Right lung (tissue), 2 donors: ENCODE measurements at regions not wholly inside any gene's neighbourhood (a gene's known extent, or its start where the extent isn't known, plus 50 kb on each side); places are given as distances from the start of the nearest gene placed in this dataset.
"Not testable (repeated sequence)": the region's sequence is repeated elsewhere in the genome, so short reads cannot be mapped to it uniquely, and the experiment has no call there.

Experiments used
- DNase-seq, 2 donors: peaks; one replicate each; pipeline ENCODE4 v3.0.0-alpha.2; 2013

DNA sequence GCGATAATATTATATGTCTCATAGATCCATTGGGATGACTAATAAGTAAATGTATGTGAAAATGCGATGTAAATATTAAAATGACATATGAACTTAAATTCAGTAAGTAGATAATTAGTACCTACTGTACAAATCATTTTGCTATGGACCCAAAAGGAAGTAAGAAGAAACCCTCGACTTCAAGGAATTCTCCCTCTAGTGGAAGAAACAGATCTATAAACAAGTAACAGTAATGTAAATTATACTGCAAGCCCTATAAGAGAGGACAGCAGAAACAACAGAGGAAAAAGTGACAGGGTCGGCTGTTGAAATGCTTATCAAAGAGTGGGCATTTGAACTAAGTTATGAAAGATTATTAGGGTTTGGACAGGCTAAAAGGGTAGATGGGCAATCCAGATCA is 320.3 kb downstream of the DMAC1 start:
- no peak for DNase-seq

DNA sequence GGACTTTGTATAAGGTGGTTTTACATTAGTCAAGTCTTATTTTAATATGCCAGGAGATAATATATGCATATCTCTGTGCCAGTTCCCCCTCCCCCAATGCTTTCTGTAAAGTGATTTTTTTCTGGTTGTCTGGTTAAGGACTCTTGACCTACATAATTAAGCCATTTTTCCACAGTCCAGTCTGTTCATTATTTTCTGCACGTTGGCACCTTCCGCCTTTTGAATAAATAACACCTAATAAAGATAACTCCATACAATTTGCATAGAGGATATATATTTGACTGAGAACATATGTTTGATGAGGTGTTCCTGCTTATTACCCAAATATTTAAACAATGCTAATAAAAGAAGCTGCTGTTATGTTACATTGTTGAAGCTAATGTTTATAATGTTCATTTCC is 320.9 kb downstream of the DMAC1 start:
- DNase-seq, result peak; percentile 77 to 80

DNA sequence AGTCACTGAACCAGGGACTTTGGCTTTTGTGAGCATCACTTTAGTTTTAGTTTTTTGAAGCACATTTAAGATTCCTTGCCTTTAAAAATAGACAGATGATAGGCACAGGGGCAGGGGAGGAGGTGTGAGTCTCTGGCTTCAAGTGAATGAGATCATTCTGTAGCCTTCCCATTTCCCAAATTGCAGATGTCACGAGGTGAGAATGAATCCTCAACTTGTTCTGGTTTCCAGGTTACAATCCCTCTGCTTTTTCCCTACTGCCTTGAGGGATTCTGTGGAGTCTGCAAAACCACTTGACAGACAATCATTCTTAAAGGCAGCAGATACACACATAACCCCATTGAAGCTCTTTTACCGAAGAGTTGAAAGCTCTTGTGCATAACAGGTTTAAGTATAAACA is 332.4 kb downstream of the DMAC1 start:
- no peak for DNase-seq

DNA sequence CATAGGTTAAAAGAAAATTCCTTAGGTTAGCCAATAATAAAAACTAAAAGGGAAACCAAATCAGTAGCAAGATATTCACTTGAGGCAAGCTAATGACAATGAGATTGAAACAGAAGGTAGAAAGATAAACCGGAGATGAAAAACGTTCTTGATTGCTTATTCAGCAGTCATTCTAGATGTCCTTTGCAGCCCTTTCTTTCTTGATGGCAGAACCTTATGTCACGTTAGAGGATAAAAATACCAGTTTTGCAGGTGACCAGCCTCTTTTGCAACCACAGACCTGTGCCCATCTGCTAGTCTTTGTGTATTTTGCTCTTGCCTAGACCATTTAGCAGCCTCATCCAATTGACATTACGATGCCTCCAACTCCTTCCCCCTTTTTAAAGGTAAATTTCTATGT is 337.8 kb downstream of the DMAC1 start:
- no peak for DNase-seq

DNA sequence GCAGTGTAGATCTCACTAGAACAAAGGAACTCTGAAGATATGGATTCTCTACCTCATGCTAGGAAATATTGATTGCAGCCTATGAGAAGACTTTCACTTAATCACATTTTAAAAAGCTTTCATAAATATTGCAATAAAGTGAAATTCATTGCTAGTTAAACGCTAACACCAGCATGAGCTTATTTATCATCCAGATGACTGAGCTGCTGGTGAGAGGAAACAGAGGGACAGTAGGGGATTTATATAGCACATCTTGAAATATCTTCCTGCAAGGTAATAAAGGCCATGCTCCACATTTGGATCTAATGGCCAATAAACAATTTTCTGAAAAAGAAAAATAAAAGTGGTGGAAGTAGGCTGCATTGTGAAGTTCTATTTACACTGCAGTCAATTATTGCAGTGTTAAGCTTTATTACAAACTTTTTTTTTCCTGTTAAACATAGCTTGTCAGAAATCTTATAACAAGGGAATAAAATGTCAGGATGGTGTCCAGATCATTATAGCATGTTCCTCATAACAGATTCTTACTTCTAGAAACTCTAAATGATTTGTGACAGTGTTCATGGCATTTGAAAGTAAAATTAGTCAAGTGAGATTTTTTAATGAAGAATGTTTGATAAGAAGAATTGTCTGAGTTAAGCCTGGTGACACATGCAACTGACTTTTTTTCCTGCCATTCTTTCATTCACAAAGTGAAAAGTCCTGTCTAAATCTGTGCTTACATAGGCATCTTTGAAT is 342.6 kb downstream of the DMAC1 start:
- DNase-seq, result no peak

DNA sequence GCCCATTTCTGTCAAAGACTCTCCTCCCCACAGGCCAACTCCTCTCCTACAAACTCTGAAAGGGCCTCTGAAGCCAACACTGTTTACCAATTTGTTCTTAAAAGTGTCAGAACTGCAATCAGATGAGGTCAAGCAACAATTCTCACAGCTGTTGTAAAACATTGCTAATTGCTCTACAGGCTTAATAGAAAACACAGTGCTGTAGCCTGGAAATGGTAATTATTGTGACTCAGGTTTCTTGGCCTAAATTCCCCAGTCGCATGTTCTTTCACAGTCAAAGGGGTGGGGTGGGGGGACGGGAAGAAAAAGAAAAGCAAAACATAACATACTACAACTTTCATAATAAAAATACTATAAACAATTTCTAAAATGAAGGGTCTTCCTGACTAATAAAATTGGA is 343.2 kb downstream of the DMAC1 start:
- no peak for DNase-seq

DNA sequence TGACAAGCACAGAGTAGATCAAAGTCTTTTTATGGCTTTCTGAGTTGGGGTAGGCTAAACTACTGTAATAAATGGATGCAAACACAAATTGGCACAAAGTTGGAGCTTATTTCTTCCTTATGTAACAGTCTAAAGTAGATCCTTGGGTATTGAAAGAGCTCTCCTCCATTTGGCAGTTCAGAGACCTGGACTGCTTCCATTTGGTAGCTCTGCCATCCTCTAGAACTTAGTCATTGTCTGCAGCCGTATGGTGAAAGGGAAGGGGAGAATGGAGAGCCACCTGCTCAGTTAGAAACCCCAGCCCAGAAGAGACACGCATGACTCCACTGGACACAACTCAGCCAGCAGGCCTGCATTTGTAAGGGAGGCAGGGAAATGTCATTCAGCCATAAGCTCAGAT is 345.0 kb downstream of the DMAC1 start:
- DNase-seq, result no peak

DNA sequence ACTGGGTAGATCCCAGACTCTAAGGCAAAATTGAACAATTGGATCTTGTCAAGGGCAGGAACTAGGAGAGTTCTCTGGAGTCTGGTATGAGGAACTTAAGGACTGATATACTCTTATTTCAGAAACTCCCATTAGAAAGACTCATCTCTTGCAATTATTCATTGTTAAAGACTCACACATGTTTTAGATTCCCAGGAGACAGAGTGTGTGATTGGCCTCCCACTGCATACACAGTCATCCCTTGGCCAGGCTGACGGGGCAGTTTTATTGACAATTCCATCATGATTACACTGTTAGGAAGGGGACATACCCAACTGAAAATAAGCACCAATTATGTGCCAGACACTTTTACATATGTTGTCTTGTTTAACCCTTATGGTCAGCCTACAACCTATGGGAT is 347.2 kb downstream of the DMAC1 start:
- DNase-seq, result no peak

DNA sequence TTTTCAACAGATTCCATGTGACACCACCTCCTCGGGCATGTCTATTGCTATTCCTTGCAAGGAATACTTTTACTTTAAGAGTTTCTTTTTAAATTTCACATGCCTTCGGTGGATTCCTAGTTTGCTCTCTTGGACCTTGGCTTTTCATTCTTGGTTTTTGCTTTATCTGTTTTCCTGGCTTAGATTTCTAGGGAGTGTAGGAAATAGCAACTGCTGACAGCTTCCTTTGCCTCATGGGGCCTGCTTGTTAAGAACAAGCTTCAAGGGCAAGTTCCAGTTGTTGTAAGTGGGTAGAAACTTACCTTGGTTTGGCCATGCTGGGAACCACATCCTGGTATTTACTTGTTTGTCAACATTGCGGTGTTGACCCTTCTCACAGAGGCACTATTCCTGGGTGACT is 348.5 kb downstream of the DMAC1 start:
- no peak for DNase-seq

DNA sequence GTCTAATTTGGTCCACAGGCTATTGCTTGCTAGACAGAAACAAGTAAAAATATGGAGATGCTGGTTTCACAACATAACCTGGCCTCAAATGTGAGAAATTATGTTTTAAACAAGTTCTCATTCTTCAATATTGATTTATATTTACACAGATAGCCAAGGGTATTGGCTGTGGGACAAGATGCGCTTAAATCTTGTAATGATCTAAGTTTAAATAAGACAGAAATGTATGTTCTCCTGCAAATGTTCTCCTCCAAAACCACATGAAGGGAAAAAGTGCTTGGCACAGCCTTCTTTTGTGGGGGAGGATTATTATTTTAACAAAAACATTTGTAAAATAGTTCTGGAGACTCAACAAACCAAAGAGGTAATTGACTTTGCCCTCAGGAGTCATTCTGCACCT is 356.0 kb downstream of the DMAC1 start:
- DNase-seq, result no peak

DNA sequence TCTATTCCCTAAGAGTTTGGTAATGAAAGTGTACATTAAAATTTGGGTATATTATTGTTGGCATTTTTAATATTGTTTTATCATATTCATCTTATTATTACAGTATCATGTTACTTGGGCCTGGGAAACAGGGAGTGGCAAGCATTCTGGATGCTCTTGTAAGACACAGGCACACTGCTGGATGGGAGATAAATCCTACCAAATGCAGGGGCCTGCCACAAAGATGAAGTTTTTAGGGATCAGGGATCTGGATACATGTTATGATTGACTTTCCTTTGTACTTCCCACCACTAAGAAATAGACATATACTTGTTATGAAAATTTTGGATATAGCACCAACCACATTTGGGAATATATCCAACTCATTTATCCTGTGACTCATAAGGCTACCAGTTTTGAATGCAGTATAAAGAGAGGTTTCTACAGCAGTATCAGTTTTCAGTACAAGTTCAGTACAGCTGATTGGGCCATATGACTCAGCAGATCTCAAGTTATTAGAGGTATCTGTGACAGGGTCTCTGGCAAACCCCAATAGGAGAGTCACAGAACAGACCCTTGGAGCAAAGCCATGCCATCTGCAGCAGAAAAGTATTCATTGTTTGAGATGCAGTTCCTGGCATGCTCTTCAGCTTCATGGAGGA is 360.1 kb downstream of the DMAC1 start:
- no peak for DNase-seq

DNA sequence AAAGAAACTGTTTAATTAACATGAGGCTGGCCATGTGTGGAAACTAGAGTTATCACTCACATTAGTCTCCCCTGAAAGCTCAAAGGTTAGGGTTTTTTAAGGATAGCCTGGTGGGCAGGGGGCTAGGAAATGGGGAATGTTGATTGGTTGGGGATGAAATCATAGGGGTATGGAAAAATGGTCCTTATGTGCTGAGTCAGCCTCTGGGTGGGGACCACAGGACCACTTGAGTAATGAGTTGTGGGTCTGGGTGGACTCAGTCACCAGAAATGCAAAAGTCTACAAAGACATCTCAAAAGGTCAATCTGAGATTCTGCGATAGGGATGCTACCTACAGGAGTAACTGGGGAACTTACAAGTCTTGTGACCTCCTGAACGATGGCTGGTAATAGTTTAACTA is 362.8 kb downstream of the DMAC1 start:
- no peak for DNase-seq

DNA sequence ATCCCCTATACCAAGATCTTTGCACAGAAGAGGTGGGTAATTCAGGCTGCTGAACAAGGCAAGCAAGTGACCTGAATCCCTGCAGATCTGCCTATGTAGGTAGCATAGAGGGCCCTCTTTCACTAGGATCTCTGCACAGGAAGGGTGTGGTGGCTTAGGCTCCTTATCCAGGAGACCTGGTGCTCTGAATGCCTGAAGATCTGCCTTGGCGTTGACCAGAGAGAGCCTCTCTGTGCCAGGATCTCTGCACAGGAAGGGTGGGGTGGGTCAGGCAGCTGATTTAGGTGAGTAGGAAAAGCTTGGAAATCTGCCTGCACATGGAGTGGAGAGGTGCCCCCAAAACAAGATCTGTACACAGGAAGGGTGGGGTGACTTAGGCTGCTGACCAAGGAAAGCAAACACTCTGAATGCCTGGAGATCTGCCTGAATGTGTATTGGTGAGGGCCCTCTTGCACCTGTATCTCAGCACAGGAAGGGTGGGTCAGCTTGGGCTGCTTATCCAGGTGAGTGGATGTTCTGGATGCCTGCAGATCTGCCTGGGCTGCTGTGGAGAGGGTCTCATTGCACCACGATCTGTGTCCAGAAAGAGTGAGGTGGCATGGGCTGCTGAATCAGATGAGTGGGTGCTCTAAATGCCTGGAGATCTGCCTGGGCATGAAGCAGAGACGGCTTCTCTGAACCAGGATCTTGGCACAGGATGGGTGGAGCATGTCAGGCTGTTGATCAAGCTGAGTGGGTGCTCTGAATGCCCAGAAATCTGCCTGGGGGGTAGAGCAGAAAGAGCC is 365.9 kb downstream of the DMAC1 start:
- DNase-seq, result no peak

DNA sequence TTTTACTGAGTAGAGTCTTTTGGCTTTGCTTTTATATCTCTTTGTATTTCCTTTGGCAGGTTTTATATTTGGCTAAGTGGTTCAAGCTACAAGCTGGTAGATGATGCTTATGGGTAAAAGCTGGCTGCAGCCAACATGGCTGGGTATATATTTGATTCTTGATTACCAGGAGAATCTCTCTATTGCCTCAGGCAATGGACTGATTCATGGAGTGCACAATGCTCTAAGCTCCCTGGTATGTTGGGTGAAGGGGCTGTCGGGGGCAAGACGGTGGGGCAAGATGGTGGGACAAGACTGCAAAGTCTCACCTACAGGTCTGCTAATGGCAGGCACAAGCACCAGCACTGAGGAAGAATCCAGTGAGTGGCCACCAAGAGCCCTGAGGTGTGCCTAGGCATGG is 366.6 kb downstream of the DMAC1 start:
- no peak for DNase-seq

DNA sequence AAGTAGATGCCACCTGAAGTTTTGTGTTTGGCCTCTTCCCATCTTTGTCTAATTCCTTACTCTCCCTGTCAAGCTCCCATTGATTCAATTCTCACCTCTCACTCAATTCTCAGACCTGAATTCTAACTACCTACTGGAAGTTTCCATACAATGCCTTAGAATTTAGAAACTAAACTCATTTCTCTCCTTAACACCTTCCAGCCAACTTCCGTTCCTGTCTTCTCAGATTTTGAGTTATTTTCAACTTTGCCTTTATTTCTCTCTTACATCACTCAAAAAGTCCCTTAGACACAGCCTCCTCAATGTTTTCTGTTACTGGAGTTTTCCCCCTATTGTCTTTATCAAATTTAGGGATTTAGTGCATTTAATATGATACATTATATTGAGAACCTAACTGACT is 382.2 kb downstream of the DMAC1 start:
- not testable (repeated sequence) for DNase-seq

DNA sequence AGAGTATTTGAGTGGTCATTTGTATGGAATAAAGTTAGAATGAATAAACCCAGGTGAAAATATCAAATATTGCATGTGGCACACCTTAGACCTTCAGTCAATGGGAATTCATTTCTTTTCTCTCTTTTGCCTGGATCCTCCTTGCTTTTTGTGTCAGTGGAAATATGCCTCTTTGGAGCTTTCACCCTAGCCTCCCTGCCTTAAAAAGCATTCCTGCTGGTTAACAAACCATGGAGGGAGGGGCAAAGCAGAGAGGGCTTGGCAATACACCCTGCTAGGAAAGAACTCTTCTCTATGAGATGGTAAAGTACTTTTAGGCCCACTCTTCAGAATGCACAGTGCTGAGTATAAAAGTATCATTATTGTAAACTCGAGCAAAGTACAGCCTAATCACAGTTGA is 383.7 kb downstream of the DMAC1 start:
- DNase-seq, result no peak

DNA sequence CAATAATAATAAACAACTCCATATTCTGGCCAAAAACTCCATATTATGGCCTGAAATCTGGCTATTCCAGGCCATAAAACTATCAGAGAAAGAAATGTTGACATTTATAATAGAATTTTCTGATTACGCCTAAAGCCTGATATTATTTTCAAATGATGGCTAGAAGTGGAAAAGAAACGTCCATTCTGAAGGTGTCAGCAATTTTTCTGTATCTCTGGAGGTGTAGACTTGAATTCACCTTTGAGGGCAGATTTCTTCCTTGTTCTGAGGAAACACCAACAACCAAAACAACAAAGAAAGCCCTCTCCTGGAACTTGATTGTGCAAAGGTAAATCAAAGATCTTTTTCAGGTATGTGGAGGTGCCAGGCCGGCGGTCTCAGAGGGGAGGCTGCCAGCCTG is 390.7 kb downstream of the DMAC1 start:
- no peak for DNase-seq

DNA sequence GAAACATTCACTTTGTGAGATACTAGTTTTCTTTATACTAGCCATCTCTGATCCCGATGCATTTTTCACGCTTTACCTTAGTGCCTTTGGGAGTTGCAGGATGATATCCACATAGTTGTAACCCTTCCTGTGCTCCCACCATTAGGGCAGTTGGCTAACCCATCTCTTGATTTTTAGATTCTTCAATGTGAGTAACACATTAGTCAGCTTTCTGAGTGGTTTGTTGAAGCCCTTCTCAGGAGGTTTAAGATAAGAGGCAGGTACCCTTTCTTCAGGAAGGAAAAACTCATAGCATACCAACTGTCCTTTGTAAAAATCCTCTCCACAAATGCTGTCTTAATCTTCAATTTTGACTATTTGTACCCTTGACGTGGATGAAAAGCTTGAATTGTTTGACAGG is 392.3 kb downstream of the DMAC1 start:
- DNase-seq, result no peak

DNA sequence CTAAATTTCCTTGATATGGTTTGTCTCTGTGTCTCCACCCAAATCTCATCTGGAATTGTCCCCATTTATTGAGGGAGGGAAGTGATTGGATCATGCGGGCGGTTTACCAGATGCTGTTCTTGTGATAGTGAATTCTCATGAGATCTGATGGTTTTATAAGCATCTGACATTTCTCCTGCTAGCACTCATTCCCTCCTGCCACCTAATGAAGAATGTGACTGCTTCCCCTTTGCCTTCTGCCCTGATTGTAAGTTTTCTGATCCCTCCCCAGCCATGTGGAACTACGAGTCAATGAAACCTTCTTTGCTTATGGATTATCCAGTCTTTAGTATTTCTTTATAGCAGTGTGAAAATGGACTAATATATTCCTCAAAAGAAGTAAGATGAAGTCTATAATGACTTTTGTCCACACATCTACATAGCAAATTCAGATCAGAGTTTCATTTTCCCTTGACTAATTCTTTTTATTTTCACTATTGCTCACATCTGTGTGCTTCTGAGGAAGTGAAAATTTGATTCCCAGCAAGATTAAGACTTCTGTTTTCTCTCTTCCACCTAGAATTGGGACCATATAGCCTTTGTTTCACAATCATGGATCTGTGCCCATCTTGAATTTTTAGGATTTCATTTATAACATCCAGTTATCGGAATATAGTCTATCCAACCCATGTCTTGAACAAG is 393.5 kb downstream of the DMAC1 start:
- DNase-seq, result no peak

DNA sequence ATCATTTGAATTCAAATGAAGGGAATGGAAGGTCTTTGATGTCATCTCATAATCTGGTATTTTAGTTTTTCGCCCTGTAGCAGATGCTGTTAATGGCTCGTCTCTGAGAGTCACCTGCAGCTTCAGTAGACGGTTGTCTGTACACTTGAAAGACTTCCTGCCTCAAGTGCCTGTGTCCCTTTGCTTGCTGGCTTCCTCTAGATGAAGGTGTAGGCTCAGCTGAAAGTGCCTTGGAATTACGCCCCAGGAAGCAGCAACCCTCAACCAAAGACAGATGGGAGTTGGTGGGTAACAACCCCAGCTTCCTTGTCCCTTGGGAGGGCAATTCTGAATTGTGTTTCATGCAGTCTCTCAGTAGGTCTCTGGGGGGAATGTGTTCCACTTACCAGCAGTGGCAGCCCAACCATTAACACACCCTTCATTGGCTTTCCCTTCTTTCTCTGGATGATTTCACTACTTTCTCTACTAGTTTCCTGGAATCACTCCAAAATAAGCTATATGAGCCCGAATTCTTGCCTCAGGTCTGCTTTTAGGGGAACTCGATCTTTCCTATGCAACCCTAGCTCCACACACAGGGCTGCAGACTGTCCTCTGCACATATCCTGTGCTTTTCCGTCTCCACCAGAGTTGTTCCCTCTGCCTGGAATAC is 395.6 kb downstream of the DMAC1 start:
- DNase-seq, result no peak

DNA sequence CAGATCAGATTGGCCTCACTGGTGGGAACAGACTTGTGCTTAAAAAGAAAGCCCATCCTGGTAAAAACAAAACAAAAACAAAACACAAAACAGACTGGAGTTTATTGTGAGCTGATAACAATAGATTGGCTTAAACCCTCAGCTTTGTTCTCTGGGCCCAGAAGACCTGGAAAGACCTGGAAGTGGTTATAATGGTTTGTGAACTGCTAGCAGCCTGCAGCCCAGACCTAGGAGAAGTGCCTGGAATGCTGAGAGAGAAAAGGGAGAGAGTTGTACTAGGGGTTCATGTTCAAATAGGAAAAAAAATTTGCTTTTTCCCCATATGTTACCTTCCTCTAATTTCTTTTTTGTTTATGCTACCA is 396.6 kb downstream of the DMAC1 start:
- DNase-seq, result no peak
